ENCODE measurements at regions not wholly inside any gene's neighbourhood (a gene's known extent, or its start where the extent isn't known, plus 50 kb on each side); places are given as distances from the start of the nearest gene placed in this dataset.

GRCh38 chr15:95944661-95945255 is 385.7 kb upstream of the NR2F2 start:
- DNase-seq, result no peak

DNA sequence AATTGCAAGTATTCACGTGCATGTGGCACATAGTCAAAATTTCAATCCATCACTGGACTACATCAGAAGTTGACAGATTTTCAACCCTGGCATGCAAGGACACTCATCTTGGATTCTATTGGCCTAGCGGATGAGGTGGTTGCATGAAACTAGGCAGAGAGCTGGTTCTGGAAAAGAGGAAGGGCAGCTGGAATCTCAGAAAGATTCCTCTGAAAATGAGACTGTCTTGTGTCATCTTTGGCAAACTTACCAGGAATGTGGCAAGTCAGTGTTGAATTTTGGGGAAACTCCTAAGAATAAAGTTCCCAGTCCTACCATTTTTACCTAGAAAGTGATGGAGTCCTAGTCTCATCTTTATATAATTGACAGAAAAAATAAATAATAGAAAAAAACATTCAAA is 384.3 kb upstream of the NR2F2 start:
- DNase-seq, result no peak

GRCh38 chr15:95946926-95947325 is 383.6 kb upstream of the NR2F2 start:
- no peak for DNase-seq

- DNase-seq, result no peak
Measured at GRCh38 chr15:95948411-95948810, 382.1 kb upstream of the NR2F2 start.

DNA sequence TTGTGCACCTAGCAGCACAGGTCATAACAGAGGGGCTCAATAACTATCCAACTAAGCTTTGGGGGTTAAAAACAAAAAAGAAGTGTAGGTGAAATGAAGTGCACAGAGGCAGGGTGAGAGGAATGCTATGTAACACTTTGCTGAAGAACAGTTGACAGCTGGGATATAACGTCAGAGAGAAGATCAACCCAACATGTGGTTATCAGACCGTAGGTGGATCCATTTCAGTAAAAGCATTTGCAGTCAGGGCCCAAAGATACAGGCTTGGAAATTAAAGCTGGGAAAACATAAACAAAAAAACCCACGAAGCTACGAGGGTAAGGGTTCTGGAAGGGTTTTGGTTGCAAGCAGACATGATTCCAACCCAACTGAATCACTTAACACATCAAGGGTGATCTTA is 377.5 kb upstream of the NR2F2 start:
- DNase-seq, result no peak

DNA sequence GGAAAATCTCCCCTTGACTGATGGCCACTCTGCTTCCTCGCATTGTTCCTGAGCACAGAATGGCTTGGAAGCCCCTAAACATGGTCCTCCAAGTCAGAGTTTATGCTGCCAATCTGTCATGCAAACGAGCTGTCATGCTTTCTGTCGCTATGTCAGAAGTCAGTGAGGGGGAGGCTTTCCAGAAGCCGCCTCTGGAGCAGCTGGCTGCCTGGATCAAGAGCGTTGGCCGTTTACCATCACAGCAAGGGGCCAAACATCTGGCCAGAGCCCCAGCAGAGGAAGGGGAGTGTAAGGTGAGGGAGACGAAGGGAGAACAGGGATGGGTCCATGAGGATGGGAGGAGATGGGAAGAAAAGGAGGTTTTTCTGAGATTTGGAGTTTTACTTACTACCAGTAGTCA is 372.6 kb upstream of the NR2F2 start:
- DNase-seq, result peak; percentile 32

- DNase-seq, result no peak
Measured at GRCh38 chr15:95958382-95958781, 372.1 kb upstream of the NR2F2 start.

GRCh38 chr15:95968856-95969255 is 361.6 kb upstream of the NR2F2 start:
- DNase-seq, result no peak

DNA sequence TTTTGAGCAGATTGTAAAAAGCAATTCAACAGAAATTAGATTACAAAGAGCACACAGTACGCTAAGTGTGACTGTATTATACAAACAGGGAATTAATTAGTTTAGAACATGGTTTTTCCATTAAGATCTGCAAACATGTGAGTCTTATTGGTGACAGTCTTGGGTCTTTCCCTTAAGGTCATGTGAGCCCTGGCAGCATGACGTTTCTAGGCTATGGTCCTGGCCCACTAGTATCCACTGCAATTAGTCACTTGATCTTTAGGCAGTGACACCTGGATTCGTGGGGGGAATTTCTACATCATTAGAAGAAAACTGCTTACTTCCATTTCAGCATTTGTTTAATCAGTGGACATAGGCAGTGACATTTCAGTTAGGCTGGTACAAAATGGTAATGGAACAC is 360.2 kb upstream of the NR2F2 start:
- DNase-seq, result no peak

GRCh38 chr15:95972041-95972553 is 358.4 kb upstream of the NR2F2 start:
- peak; percentile 33 for DNase-seq

DNA sequence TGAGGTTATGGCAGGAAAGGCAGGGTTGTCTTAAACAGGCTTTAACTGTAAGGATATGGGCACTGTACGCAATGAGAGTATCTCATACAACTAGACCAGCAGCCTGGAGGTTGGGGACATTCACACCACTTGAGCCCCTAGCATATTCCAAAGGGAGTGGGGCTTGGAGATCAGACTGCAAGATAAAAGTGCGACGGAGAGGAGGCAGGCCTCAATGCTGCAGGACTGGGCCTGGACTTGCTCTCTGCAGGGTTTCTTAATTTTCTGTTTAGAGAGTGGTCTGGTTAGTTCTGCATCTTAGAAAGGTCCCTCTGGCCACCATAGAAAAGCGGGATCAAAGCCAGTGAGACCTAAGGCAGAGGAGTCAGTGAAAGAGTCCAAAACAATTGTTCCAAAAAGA is 357.7 kb upstream of the NR2F2 start:
- no peak for DNase-seq

DNA sequence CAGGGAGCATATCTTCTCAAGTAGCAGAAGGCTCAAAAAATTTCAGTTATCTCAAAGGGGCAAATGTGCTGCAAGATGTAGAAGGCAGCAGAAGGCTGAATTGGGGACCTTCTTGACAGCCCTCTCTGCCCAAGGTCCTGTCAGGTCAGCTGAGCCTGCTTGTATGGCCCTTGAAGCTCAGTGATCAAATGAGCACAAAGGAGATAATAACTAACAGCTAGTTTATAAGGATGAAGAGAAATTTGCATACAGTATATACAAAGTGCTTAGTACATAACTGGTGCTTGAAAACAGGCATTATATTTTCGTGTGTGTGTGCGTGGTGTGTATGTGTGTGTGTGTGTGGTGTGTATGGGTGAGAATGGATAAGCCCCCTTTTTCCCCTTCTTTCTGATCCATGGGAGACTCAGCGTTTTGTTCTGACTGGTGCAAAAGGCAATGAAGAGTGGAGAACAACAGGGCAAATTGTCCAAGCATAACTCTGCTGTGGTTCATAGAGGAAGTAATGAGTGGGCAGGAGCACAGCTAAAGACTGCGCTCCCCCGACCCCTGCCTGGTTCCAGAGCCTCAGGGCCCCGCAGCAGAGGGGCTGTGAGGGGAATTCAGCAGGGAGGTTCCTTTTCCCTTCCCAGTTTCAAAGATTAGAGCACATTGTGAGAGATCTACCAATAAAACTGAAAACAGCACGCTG is 356.8 kb upstream of the NR2F2 start:
- no peak for DNase-seq

GRCh38 chr15:95975212-95975611 is 355.3 kb upstream of the NR2F2 start:
- DNase-seq, result no peak

- no peak for DNase-seq
Measured at GRCh38 chr15:95979286-95979685, 351.2 kb upstream of the NR2F2 start.

DNA sequence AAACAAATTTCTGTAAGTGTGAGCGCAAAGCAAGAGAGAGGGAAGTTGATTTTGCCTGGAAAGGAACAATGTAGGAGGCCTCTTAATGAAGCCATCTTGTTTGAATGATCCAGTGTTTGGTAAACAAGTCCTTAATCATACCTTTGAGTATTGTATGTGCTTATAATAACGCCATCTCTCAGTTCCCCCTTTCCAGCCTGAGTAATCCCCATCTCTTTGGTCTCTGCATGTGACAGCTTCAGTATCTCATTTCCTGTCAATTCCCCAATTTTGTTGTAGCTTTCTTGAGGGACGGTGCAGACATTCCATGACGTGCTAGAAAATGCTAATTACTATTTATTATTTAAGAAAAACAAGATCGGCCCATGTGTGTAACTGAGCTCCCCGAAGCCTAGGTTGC is 349.3 kb upstream of the NR2F2 start:
- DNase-seq, result no peak

DNA sequence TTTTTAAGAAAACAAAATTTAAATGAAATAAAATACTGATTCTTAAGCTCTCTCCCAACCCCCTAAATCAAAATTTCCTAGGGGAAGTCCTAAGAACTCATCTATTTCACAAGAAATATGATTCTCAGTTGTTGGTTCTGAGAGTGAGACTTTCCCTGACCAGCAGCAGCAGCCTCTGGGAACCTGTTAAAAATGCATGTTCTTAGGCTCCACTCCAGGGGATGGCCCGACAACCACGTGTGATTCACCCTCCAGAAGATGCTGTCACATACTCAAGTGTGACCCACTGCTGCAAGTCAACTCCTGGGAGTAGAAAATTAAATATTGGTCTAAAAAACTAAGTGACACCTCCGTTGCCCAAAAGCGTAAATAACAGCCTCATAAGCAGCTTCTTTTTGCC is 343.2 kb upstream of the NR2F2 start:
- no peak for DNase-seq

- DNase-seq, result no peak
Measured at GRCh38 chr15:95987886-95988573, 342.5 kb upstream of the NR2F2 start.

GRCh38 chr15:95988574-95988887 is 342.0 kb upstream of the NR2F2 start:
- DNase-seq, result no peak

GRCh38 chr15:95989392-95989791 is 341.1 kb upstream of the NR2F2 start:
- DNase-seq, result no peak

GRCh38 chr15:95990833-95991232 is 339.7 kb upstream of the NR2F2 start:
- peak; percentile 24 for DNase-seq

- DNase-seq, result no peak
Measured at GRCh38 chr15:95994418-95994817, 336.1 kb upstream of the NR2F2 start.

DNA sequence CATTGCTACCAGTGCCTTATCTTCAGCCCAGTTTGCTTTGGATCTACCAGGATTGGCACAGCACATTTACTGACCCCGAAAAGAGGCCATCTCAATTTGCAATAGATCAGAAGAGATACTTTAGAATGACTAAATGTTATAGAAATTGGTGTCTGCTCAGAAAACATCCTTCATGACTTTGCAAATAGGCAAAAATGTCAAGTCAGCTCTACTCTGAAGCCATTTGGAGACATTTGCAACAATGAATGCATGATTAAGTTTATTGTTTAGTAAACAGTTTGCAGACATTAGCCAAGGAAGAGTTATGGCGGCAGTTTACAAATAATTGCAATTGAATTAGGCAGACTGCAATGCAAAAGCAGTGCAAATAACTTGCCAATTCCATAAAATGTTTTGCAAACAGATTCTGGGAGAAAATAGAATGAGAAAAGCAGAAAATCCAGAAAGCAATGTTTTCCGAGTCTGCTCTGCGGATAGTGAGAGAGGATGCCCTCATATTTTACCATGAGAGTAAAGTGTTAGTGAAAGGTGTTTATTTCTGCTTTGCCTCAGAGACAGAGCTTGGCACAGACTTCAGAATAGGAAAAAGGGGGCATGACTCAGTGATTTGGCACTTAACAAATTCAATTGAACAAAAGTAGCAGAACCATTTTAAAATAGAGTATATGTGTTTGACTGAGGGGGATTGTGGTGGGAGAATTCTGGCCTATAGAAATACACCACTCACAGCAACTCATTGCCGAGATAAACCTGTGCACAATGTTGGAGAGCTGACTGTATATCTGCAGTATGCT is 334.9 kb upstream of the NR2F2 start:
- no peak for DNase-seq

GRCh38 chr15:95996494-95996893 is 334.0 kb upstream of the NR2F2 start:
- no peak for DNase-seq

DNA sequence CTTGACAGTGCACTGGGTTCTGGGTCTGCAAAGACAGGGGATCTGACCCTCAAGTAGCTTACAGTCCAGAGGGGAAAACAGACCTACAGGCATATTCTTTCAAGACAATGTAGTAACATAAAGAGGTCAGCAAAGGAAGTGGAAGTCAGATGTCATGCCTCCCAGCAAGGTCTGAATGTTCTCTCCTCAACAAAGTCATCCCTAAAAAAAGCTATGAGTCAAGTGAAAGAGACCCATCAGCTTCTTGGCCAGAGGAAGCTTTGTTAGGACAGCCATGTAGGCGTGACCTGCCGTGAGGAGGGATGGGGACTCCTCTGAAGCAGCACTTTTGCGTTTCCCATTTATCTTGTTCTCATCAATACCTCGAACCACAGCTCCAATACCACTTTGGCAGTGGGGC is 331.6 kb upstream of the NR2F2 start:
- DNase-seq, result no peak

Measured in femur (tissue), 1 donor.